ENCODE measurements at regions not wholly inside any gene's neighbourhood (a gene's known extent, or its start where the extent isn't known, plus 50 kb on each side); places are given as distances from the start of the nearest gene placed in this dataset.

DNA sequence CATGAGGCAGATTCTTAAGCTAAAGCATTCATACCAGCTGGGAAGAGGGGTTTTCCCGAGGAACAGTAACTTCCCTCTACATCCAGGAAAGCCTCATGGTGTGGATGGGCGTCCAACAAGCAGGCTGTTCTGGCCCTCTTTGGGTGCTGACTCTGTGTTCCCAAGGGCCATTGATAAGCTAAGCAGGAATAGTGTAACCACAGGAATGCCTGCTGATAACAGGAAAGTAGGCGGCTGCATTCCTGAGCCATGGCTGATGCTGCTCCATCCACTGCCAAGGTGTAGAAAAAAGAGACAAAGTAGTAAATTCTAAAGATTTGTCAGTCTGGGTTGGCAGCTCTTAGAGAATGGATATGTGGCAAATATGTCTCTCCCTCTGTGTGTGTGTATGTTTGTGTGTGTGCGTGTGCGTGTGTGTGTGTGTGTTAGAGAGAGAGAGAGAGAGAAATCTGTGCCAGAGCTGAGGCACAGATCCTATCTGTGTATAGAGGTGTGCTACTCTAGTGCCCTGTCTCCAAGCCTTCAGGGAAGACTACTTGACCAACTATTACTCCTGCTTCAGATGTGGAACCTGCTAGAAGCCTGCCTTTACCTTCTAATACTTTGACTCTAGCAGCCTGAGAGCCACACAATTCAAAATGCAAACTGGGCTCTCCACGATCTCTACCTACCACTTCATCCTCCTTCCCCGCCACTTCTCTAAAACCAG, 353.1 kb upstream of the NR3C2 start:
- no peak for DNase-seq

DNA sequence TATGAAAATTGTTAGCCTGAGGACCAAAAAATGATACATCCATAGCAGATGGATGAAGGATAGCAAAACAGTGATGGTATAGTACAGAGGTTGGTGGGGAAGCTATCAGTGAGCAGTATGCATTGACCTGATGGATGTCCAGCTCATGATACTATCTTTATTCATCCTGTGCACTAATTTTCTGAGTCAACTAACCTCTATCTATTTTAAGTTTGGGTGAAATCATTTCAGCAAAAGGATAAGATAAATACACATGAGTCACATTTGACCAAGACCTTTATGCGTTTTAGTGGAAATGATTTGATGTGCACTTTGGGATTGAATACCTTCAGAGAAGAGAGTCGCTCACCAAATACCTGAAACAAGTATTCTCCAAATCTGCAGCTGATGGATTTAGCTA, 351.0 kb upstream of the NR3C2 start:
- DNase-seq = no peak

DNA sequence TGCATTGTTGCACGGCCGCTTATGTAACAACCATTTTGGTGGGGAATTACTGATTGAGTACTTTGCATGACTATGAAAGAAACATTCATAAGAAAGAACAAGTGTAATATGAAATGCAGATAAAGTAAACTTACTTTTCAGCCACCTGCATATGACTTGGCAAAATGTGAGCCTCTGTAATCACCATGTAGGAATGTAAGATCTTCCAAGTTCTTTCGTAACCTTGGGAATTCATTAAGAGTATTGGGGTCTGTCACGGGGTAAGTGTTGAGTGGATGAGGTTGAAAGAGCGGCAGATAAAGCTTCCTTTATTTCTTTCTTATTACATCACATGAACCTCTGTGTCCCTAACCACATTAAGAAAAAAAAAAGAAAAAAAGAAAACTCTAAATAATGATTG, 348.5 kb upstream of the NR3C2 start:
- DNase-seq = no peak

DNA sequence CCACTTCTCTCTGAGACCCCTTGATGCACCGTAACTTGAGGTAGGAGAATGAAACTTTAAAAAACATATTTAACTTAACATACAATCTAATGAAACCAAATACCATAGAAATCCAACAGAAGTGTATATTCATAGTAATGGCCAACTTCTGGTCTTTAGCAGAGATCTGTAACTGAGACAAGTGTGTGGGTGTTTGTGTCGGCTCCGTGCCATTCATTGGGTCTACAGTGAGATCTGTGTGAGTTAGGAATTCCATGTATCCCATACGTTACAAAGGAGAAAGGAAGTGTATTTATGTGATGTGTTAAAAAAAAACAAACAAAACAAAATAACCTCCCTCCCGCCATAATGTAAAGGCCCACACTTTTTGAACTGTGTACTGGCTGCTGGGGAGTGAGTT, 348.0 kb upstream of the NR3C2 start:
- DNase-seq = no peak

DNA sequence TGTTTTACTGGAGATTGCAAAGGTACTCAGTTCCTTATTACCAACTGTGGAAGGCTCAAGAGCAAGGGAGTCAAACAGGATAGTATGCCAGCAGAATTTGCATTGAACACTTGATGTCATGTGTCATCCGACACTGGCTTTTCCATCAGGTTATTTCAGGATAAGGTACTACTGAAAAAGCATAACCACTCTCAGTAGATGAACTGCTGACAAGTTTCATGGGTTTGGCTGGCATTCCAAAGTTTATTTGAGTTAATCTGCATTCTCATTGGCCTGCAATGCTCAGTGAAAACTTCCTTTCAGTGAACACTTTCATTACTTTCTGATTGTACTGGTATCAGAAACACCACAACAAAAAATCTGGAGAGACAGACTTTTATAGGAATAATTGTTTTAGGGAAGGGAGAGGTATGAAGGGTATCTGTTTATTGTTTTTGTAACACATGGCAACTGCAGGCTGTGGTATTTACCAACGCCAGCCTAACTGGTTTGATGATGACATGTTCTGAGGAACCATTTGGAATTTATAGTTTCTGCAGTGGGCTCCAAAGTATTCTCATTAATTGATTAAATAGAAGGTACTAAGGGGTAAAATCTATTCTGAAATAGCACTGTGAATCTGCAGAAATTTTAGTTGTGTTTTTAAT, 345.7 kb upstream of the NR3C2 start:
- DNase-seq = no peak

DNA sequence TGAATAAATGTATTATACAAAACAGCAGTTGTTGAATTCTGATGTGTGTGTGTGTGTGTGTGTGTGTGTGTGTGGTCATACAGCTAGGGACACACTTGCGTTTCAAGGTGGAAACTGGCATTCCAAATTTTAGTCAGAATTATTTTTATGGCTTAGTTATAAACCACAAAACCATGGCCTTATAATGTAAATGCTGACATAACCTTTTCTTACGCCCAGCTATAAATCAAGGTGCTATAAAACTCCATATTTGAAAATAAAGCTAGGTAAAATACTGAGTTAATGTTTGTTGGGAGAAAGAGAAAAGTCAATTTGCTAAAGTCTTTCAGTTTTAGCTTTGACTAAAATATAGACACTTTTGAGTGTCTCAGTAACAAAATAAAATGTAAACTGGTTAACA, 345.1 kb upstream of the NR3C2 start:
- DNase-seq = no peak

DNA sequence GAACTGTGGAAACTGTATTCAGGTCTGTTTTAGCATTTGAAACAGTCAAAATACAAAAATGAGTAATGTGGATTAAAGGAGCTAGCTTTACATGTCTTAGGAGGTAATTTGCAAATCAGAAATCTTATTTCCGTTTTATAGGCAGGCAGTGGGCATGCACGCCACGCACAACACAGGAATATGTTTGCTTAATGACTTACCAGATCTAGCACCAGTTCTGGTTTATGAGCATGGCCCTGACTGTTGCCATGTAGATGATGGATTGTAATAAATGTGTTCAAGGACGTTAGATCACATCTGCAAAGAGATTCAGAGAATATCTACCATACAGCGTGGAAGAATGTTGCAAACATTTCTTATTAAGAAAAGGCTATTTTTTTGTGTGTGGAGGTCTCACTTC, 344.5 kb upstream of the NR3C2 start:
- DNase-seq = no peak

DNA sequence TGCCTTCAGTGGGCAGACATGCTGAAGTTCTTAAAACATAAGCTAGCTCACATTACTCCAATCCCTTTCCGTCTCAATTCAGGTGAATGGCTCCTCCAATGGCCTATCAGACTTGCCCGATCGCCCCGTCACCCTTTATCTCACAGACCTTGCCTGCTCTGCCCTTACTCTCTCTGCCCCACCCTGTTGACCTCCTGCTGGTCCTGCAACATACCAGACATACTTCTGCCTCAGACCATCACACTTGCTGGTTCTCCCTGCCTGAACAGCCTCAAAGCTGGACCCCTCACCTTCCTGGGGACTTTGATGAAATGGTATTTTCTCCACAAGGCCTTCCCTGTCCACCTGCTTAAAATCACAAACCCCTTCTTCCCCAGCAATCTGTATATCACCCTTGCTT, 340.1 kb upstream of the NR3C2 start:
- DNase-seq = no peak

DNA sequence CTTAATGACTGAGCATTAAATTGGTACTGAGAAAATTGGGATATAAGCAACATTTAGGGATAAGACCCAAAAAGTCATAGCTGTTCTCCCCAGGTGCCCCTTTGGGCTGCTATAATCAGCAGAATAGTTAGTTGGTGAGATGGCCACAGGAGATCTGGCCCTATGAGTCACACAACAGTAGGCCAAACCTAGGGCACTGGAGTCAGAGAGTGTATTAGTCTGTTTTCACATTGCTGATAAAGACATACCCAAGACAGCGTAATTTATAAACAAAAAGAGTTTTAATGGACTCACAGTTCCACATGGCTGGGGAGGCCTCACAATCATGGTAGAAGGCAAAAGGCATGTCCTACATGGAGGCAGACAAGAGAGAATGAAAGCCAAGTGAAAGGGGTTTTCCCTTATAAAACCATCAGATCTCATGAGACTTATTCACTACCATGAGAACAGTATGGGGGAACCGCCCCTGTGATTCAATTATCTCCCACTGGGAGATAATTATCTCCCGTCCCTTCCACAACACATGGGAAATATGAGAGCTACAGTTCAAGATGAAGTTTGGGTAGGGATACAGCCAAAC, 338.3 kb upstream of the NR3C2 start:
- no peak for DNase-seq

DNA sequence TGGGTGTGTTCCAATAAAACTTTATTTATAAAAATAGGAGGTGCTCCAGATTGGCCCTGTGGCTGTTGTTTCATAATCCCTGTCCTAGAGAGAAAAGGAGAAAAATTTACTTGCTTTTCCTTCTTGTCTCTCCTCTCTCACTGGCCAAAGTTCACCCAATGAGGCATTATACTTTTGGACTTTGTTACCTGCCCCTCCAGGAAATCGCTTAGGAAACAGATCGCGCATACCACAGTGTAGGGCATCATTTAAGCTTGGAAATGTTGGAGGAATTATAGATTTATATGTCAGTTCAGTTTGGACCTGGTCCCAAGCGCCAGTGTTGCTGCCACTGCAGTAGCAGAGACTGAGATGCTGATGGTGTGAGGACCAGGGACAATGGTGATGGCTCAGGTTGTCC, 337.6 kb upstream of the NR3C2 start:
- no peak for DNase-seq

DNA sequence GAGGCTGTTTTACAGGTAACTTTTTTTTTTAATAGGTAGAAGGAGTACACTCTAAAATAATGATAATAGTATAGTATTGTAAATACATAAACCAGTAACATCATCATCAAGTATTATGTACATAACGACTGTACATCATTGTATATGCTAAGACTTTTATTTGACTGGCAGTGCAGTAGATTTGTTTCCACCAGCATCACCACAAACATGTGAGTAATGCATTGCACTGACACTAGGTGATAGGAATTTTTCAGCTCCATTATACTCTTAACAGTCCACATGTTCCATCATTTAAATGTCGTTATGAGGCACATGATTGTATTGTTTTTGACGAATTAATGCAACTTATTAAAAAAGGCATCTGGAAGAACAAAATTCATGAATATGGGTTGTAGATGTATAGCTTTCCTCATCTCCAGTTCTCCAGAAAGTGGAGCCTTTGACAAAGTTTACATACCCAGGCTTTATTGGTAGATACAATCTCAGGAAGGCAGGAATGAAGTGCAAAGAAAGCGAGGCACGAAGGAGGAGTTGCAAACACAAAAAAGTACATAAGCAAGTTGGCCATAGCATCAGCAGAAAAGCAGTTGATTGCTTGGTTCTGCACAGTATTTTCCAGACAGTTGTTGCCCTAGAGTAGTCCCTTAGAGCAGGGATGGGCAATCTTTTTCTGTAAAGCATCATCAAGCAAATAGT, 336.9 kb upstream of the NR3C2 start:
- DNase-seq = no peak

DNA sequence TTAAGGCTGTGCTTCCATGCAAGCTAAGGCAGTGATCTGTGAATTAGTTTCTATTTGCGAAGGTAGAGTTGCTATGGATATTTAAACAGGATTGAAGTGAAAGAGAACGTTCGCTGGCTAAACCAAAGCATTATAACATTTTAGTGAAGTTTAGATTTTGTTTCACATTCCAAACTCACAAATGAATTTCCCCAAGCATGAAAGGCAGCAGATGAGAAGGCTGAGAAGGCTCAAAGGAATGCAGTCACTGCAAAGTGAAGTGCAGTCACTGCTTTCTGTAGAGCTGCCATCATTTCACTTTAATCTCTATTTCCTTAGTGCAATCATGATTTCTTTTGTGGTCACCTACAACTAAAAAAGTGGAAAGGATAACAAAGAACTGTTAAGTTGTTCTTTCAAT, 334.7 kb upstream of the NR3C2 start:
- no peak for DNase-seq

DNA sequence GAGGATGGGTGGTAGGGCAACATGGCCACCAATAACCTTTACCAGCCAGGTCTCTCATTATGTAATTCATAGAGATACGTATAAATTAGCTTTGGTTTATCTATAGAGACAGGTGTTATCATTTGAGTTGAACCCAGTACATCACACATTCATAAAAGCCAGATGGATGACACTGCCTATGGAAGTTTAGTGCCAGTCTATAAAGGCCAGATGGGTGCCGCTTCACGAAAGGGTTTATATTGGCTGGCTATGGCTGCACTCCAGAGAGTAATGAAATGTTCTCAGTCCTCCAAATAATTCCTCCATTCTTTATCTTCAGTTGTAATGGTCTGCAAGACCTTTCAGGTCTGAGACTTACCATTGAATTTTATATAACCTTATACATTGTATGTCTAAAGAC, 331.9 kb upstream of the NR3C2 start:
- no peak for DNase-seq

DNA sequence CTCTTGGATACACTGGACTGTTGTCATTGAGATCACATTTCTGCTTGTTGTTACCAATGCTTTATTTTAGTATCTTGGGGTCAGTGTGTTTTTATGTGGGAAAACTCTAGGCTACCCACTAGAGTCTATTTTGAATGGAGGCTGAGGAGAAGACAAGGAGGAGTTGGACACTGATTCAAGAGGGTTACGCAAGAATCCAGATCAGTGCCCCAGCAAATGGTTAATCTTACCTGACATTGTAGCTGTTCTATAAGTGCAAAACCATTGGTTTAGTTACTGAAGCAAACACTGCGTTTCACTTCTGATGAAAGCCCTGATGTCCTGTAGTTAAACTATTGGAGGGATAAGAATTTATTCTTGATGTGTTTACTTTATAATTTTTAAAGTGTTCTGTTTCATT, 331.1 kb upstream of the NR3C2 start:
- DNase-seq = no peak

DNA sequence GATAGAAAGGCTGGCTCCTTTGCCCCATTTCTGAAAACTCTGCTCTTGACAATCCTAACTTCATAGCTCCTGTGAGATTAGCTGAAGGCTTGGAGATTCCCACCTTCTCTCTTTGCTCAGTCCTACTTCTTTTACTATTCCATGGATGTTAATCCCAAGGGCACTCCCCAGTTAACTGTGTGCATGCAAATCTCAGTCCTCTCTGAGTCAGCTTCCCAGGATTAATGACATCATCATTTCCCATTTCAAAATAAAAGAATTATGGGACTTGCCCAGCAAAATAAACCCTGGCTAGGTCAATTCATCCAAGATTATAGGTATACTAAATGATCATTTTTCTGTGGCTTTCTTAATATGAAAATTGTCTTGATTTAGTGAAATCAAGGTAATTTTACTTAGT, 328.6 kb upstream of the NR3C2 start:
- DNase-seq = no peak

DNA sequence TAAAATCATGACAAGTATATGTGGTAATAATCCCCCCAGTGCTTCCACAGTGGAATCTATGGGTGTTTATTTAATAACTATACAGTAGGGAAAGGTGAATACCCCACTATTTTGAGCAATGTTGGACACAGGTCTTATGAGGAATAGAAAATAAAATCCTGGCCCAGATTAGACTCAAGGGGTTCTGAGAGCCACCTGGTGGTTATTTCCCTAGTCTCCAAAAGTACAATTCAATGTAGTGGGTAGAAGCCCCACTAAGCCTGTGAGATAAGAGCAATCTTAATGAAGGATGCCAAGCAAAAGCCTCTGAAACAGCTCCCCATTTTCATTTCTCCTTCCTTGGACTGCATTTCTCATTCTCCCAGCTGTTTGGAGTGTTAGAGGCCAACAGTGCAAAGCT, 328.2 kb upstream of the NR3C2 start:
- no peak for DNase-seq

DNA sequence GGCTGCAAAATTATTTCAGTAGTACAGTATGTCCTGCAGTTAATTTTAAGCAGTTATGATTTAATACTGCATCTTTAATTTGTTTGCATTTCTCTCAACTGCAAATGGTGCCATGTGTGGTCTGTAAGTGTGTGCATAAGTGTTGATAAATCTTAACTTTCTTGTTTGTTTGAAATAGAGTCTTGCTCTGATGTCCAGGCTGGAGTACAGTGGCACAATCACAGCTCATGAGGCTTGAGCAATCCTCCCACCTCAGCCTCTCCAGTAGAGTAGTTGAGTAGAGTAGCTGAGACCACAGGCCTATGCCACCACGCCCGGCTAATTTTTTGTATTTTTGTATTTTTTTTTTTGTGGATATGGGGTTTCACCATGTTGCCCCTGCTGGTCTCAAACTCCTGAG, 322.5 kb upstream of the NR3C2 start:
- no peak for DNase-seq

DNA sequence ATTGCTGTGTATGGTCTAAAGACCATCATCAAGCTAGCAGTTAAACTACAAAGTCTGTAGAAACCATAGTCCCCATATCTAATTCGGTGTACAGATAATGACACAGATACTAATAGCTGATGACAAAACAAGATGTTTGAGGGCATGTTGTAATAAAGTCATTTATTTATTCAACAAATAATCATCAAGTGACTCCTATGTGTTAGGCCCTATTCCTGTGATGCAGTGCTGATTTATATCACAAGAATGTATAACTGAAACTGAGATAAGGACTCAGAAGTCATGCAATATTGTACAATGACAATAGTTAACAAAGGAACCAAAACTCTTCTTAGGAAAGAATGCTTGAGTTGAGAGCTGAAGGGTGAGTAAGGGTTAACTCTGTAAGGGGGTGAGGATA, 315.0 kb upstream of the NR3C2 start:
- no peak for DNase-seq

DNA sequence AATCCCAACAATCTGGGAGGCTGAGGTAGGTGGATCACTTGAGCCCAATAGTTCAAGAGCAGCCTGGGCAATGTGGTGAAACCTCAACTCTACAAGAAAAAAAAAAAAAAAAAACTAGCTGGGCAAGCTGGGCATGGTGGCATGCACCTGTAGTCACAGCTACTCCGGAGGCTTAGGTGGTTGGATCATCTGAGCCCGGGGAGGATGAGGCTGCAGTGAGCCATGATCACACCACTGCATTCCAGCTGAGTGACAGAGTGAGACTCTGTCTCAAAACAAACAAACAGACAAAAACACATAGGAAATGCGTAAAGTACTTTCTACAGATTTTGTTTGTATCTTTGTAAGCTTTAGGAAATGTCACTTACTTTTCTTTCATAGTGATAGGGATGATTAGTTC, 307.2 kb upstream of the NR3C2 start:
- DNase-seq = no peak

DNA sequence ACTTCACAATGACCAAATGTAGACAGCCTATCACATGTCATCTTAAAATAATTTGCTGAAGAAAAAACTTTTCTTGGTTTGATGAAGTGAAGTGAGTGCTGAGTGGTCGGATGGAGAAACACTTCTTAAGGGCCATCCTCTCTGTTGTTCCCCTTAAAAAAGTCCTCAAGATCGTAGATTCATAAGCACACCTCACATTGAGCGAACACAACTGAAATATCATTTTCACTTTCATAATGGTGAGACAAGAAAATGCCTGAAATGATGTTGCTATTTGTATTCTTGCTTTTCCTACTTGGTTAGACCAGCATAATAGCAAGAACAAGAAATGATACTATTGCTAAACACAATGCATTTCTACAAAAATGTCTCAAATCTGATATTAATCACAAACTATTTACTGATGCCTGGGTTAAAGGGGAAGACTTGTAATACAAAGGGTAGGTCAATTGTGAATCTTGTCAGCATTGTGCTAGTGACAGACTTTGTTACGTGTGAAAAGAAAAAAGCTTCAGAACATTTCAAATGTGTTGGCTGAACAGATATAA, 305.6 kb upstream of the NR3C2 start:
- no peak for DNase-seq

DNA sequence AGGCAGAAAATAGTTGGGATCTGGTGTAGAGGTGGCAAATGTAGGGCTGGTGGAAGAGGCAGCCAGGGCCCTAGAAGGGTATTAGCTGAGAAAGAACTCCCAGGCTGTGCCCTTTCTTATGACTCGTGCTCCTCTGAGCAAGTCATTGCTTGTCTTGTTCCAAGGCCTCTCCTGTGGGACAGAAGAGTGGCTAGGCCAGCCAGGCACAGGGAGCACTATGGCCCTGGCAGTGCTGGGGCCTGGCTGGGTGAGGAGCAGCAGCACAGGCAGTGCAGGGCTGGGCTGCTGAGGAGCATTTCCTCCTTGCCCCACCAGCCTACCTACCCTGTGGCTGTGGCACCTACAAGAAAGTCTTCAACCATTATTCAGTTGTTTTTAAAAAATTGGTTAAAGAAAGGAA, 298.5 kb upstream of the NR3C2 start:
- no peak for DNase-seq

DNA sequence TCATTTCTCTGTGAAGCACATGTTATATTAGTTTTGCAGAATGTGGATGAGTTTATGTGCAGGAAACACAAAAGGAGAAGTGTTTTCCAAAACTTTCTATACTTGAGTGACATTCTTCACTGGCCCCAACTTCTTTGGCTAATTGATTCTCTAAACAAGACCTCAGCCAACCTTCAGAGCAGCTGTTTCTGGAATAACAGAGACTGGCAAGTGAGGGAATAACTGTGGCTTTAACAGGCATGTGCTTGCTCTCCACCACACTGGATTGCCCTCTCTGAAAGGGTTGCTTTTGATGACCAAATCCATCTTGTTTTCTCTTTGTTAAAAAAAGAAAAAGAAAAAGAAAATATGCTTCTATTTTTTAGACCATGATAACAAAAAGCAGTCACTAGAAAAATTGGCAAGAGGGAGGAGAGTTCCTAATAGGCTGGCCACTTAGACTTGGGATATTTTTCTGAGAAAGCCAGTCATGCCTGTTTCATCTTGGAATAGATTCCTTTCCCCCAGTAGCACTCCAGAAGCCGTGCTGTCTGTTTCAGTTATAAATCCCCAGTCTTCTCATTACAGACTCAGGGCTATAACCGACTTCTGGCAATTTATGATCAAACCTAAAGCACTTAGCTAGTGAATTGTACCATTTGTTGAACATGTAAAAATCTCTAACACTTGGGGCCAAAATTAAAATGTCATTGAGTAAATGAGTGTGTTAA, 295.0 kb upstream of the NR3C2 start:
- DNase-seq = no peak
